HCT116 (cell line): ENCODE measurements at regions not wholly inside any gene's neighbourhood (a gene's known extent, or its start where the extent isn't known, plus 50 kb on each side); places are given as distances from the start of the nearest gene placed in this dataset.

Source experiments
- ATAC-seq: fragments of 200-7000 bp; cut with Tn5 transposase; 2 replicates; pipeline ENCODE4 v1.9.1; 2020; ENCODE audit warnings: mild to moderate bottlenecking, moderate library complexity
- BruUV-seq: library from RNA; stranded (reverse); fragments of 400-500 nt; replicated peaks from 2 replicates; lab custom pipeline; 2021; lab: Mats Ljungman, UMichigan
- CTCF ChIA-PET: fragments of 300-600 bp; sonication (Branson Sonifier 250); formaldehyde crosslinking; loops from one replicate; lab custom pipeline; 2021; ENCODE audit warnings: antibody characterized with exemption; lab: Charles Lee
- POLR2A ChIA-PET: fragments of 300-600, 350-600 bp; sonication (Branson Sonifier 250); formaldehyde crosslinking; loops from one replicate; lab custom pipeline; 2021; ENCODE audit warnings: antibody characterized with exemption; lab: Charles Lee
- RAD21 ChIA-PET, 2 experiments: fragments of 300-600 bp; sonication (Branson Sonifier 250); formaldehyde crosslinking; loops; one replicate each; lab custom pipeline; 2023; ENCODE audit warnings: low total read pairs in 2 of 2; ENCODE audit not compliant: uncharacterized antibody in 2 of 2, unreplicated experiment in 2 of 2, low non-redundant PET in 1 of 2; lab: Charles Lee
- DNase-seq: peaks from one replicate; pipeline ENCODE4 v3.0.0-alpha.2; 2010; ENCODE audit warnings: low read depth, low spot score
- H2AFZ ChIP-seq: fragments of 200-600 bp; shearing (Covaris generic), sonication (generic); 2 replicates; pipeline ENCODE4 v1.6.1; 2017; ENCODE audit warnings: low read depth, mixed run types, mixed read lengths, antibody characterized with exemption, low read length; ENCODE audit not compliant: poor library complexity, severe bottlenecking
- H3K27ac ChIP-seq: 2 replicates; pipeline ENCODE4 v1.5.1; 2012; ENCODE audit warnings: low read depth, low read length
- H3K27me3 ChIP-seq: fragments of 200-600 bp; sonication (generic); 2 replicates; pipeline ENCODE4 v1.6.1; 2016; ENCODE audit warnings: mixed run types, low read length, mixed read lengths; ENCODE audit not compliant: insufficient read depth
- H3K36me3 ChIP-seq, 2 experiments: fragments of 200-500 bp in 1 of 2; fragments of 200-600 bp in 1 of 2; sonication (Bioruptor generic) in 1 of 2; sonication (generic) in 1 of 2; 2 replicates each; pipeline versions ENCODE4 v1.5.1 to v1.6.1; 2014 to 2016; ENCODE audit warnings: low read length in 2 of 2, inconsistent platforms in 1 of 2, mixed read lengths in 1 of 2, mixed run types in 1 of 2; ENCODE audit not compliant: insufficient read depth in 2 of 2, control insufficient read depth in 1 of 2
- H3K4me1 ChIP-seq, 2 experiments: fragments of 200-600 bp in 1 of 2; sonication (generic) in 1 of 2; 2 replicates each; pipeline versions ENCODE4 v1.5.1 to v1.6.1; 2012 to 2017; ENCODE audit warnings: low read length in 2 of 2, inconsistent platforms in 1 of 2, mild to moderate bottlenecking in 1 of 2, mixed read lengths in 1 of 2, mixed run types in 1 of 2, moderate library complexity in 1 of 2; ENCODE audit not compliant: insufficient read depth in 2 of 2, control insufficient read depth in 1 of 2
- H3K4me2 ChIP-seq: fragments of 200-600 bp; sonication (generic); 2 replicates; pipeline ENCODE4 v1.6.1; 2017; ENCODE audit warnings: mixed run types, low read length, mixed read lengths
- H3K4me3 ChIP-seq, 2 experiments: fragments of 200-600 bp in 1 of 2; sonication (generic) in 1 of 2; replicated peaks in 1 of 2; 2 replicates each; pipeline ENCODE4 v1.5.1; 2011 to 2016; ENCODE audit warnings: low read length in 2 of 2, control low read depth in 1 of 2, low read depth in 1 of 2, mild to moderate bottlenecking in 1 of 2, mixed read lengths in 1 of 2, mixed run types in 1 of 2
- H3K79me2 ChIP-seq: fragments of 200-600 bp; sonication (generic); 2 replicates; pipeline ENCODE4 v1.6.1; 2017; ENCODE audit warnings: mild to moderate bottlenecking, mixed run types, low read length, moderate library complexity, mixed read lengths; ENCODE audit not compliant: insufficient read depth
- H3K9ac ChIP-seq: fragments of 200-600 bp; sonication (generic); 2 replicates; pipeline ENCODE4 v1.6.1; 2016; ENCODE audit warnings: low read length, mixed read lengths
- H3K9me2 ChIP-seq: fragments of 200-600 bp; sonication (generic), shearing (Covaris generic); 2 replicates; pipeline ENCODE4 v1.6.1; 2017; ENCODE audit warnings: mixed run types, mild to moderate bottlenecking, moderate library complexity; ENCODE audit not compliant: insufficient read depth
- H3K9me3 ChIP-seq, 2 experiments: fragments of 200-500 bp in 1 of 2; fragments of 200-600 bp in 1 of 2; sonication (Bioruptor generic) in 1 of 2; sonication (generic) in 1 of 2; 2 replicates each; pipeline ENCODE4 v1.6.1; 2014 to 2017; ENCODE audit warnings: low read length in 2 of 2, mixed read lengths in 2 of 2, inconsistent platforms in 1 of 2, low read depth in 1 of 2, mild to moderate bottlenecking in 1 of 2, mixed run types in 1 of 2, moderate library complexity in 1 of 2; ENCODE audit not compliant: control insufficient read depth in 1 of 2, insufficient read depth in 1 of 2
- H4K20me1 ChIP-seq: fragments of 200-600 bp; sonication (generic), shearing (Covaris generic); 2 replicates; pipeline ENCODE4 v1.6.1; 2017; ENCODE audit warnings: mixed run types, mild to moderate bottlenecking, moderate library complexity; ENCODE audit not compliant: insufficient read depth
- ATF3 ChIP-seq: IDR thresholded peaks from 2 replicates; pipeline ENCODE4 v1.6.1; 2012
- CEBPB ChIP-seq: IDR thresholded peaks from 2 replicates; pipeline ENCODE4 v1.6.1; 2012; ENCODE audit warnings: low read depth
- EGR1 ChIP-seq: IDR thresholded peaks from 2 replicates; pipeline ENCODE4 v1.6.1; 2012; ENCODE audit warnings: low read depth
- ELF1 ChIP-seq: IDR thresholded peaks from 2 replicates; pipeline ENCODE4 v1.6.1; 2012; ENCODE audit warnings: low read depth, borderline replicate concordance
- EZH2 ChIP-seq: fragments of 200-600 bp; sonication (generic); IDR thresholded peaks from 2 replicates; pipeline ENCODE4 v1.6.1; 2017; ENCODE audit warnings: antibody characterized with exemption, mixed run types
- EZH2phosphoT487 ChIP-seq: fragments of 200-600 bp; IDR thresholded peaks from 2 replicates; pipeline ENCODE4 v1.6.1; 2018; ENCODE audit warnings: antibody characterized with exemption, borderline replicate concordance
- FOSL1 ChIP-seq: IDR thresholded peaks from 2 replicates; pipeline ENCODE4 v1.6.1; 2012; ENCODE audit warnings: low read depth
- POLR2A ChIP-seq: IDR thresholded peaks from 2 replicates; pipeline ENCODE4 v1.7.0; 2011; ENCODE audit warnings: borderline replicate concordance; ENCODE audit not compliant: insufficient read depth, insufficient read length; ENCODE audit errors: extremely low read depth
- POLR2AphosphoS5 ChIP-seq: IDR thresholded peaks from 2 replicates; pipeline ENCODE4 v1.6.1; 2011; ENCODE audit warnings: mild to moderate bottlenecking, low read depth, low read length, moderate library complexity
- RAD21 ChIP-seq: IDR thresholded peaks from 2 replicates; pipeline ENCODE4 v1.6.1; 2012; ENCODE audit warnings: low read depth, mild to moderate bottlenecking
- REST ChIP-seq: IDR thresholded peaks from 2 replicates; pipeline ENCODE4 v1.6.1; 2012; ENCODE audit warnings: low read depth
- YY1 ChIP-seq: IDR thresholded peaks from 2 replicates; pipeline ENCODE4 v1.6.1; 2011; ENCODE audit warnings: low read length, low read depth, moderate library complexity, mild to moderate bottlenecking; ENCODE audit not compliant: insufficient replicate concordance; ENCODE audit errors: extremely low read depth
- ZBTB33 ChIP-seq: IDR thresholded peaks from 2 replicates; pipeline ENCODE4 v1.6.1; 2011; ENCODE audit warnings: mild to moderate bottlenecking, low read length, moderate library complexity; ENCODE audit not compliant: insufficient replicate concordance; ENCODE audit errors: extremely low read depth
- ZFX ChIP-seq: fragments of 450-650 bp; IDR thresholded peaks from 2 replicates; pipeline ENCODE4 v1.6.1; 2017
- ZNF274 ChIP-seq: fragments of 200-500 bp; sonication (Bioruptor generic); IDR thresholded peaks from 2 replicates; pipeline ENCODE4 v1.6.1; 2014; ENCODE audit warnings: mild to moderate bottlenecking, low read depth, low read length, inconsistent platforms
- intact Hi-C: fragments of 100-400 bp; cut with micrococcal nuclease; formaldehyde crosslinking; loops from 2 replicates; pipeline ENCODE4 v1.10.0; 2022
- TF ChIP-seq, protein P1 (sequence below): IDR thresholded peaks from 2 replicates; pipeline ENCODE4 v1.6.1; 2012
- TF ChIP-seq, protein P2 (sequence below), 3 experiments: fragments of 200-600 bp in 1 of 3; sonication (generic) in 1 of 3; IDR thresholded peaks in 2 of 3; conservative IDR thresholded peaks in 1 of 3; 2 replicates each; pipeline ENCODE4 v1.5.1; 2012 to 2017; ENCODE audit warnings: low read depth in 2 of 3, low read length in 2 of 3, antibody characterized with exemption in 1 of 3, borderline replicate concordance in 1 of 3, control low read depth in 1 of 3, mild to moderate bottlenecking in 1 of 3, mixed read lengths in 1 of 3, mixed run types in 1 of 3, moderate library complexity in 1 of 3; ENCODE audit not compliant: insufficient read depth in 1 of 3

DNA sequence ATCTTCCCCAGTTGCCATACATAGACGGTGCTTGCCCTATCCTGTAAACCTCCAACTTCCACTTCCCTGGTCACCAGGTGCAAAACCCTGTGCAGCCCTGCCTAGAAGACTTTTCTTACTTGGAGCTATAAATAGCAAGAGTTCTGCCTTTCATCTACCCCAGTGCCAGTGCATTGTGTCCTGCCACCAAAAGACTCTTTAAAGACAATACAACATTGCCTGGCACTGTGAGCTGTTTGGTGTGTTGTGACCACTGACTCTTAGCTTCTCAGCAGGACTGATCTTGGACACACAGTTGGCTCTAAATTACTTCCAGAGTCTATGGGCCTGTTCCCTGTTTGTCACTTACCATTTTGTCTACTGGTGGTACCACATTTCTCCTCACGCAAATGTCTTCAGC is 608.1 kb downstream of the CDH9 start (continued):
- TF ChIP-seq CEBPB (no peak), ZBTB33 (no peak)

DNA sequence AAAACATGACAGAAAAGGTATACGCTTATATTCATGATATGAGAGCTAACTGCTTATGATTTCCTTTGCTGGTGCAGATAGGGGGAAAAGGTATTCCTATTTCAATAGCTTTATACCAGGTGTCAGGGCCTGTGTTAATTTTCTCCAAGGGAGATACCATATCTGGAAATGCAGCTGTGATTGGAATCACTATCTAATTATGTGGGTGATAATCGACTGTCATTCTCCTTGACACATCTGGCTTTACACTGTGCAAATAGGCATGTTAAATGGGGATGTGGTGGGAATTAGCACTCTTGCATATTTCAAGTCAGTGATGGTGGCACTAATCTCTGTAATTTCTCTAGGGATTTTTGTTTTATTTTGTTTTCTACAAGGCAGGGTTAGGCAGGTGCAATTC is 611.1 kb downstream of the CDH9 start:
- ATAC-seq (no peak), DNase-seq (no peak)
- no peaks in the 10 kb centered on the region for H3K4me1 ChIP-seq
- no peaks in the 10 kb centered on the region for H4K20me1 ChIP-seq
- H3K9me2 ChIP-seq, result no peaks in the 10 kb centered on the region
- no peak overlapping the region for H3K4me3 ChIP-seq
- H2AFZ ChIP-seq, result no peak overlapping the region
- no peaks in the 10 kb centered on the region for H3K79me2 ChIP-seq
- no peak overlapping the region for H3K27ac ChIP-seq
- H3K4me2 ChIP-seq, result no peak overlapping the region
- ChIA-PET CTCF (no interaction called here), POLR2A (no interaction called here), RAD21 (no interaction called here)
- no peaks in the 10 kb centered on the region for H3K36me3 ChIP-seq
- BruUV-seq, result no TSS peak
- intact Hi-C loops, result no loop called here
- H3K9me3 ChIP-seq, result peaks cover 20 to 24% of the 10 kb centered on the region in 2 experiments; a peak in 2 of 4 replicates
- H3K9ac ChIP-seq, result no peak overlapping the region
- TF ChIP-seq ZNF274, result no peak
- no peak for TF ChIP-seq EZH2phosphoT487
- TF ChIP-seq REST, result no peak
- TF ChIP-seq CEBPB, result no peak
- TF ChIP-seq RAD21, result no peak
- TF ChIP-seq, protein P1, sequence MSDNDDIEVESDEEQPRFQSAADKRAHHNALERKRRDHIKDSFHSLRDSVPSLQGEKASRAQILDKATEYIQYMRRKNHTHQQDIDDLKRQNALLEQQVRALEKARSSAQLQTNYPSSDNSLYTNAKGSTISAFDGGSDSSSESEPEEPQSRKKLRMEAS, result no peak
- no peak for TF ChIP-seq FOSL1
- TF ChIP-seq POLR2AphosphoS5, result no peak
- TF ChIP-seq EZH2, result no peak
- TF ChIP-seq ZFX, result no peak
- no peak for TF ChIP-seq ATF3
- TF ChIP-seq POLR2A, result no peak
- TF ChIP-seq YY1, result no peak
- TF ChIP-seq EGR1, result no peak
- no peak for TF ChIP-seq ELF1
- TF ChIP-seq, protein P2, sequence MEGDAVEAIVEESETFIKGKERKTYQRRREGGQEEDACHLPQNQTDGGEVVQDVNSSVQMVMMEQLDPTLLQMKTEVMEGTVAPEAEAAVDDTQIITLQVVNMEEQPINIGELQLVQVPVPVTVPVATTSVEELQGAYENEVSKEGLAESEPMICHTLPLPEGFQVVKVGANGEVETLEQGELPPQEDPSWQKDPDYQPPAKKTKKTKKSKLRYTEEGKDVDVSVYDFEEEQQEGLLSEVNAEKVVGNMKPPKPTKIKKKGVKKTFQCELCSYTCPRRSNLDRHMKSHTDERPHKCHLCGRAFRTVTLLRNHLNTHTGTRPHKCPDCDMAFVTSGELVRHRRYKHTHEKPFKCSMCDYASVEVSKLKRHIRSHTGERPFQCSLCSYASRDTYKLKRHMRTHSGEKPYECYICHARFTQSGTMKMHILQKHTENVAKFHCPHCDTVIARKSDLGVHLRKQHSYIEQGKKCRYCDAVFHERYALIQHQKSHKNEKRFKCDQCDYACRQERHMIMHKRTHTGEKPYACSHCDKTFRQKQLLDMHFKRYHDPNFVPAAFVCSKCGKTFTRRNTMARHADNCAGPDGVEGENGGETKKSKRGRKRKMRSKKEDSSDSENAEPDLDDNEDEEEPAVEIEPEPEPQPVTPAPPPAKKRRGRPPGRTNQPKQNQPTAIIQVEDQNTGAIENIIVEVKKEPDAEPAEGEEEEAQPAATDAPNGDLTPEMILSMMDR (IDR thresholded peaks at IDR 0.05 in 2 of 3, conservative IDR thresholded peaks at IDR 0.05 in 1 of 3; ENCODE audit: borderline replicate concordance in 1 of 3, insufficient read depth in 1 of 3, low read depth in 2 of 3, low read length in 2 of 3), result no peak
- H3K27me3 ChIP-seq, result no peaks in the 10 kb centered on the region
